OCI-LY7 (cell line): ENCODE measurements at regions not wholly inside any gene's neighbourhood (a gene's known extent, or its start where the extent isn't known, plus 50 kb on each side); places are given as distances from the start of the nearest gene placed in this dataset.

Source experiments
- BruUV-seq: library from RNA; stranded (reverse); fragments of 400-500 nt; replicated peaks from 2 replicates; lab custom pipeline; 2021; lab: Mats Ljungman, UMichigan
- CTCF ChIA-PET: fragments of 300-600 bp; sonication (Branson Sonifier 250); formaldehyde crosslinking; loops from one replicate; lab custom pipeline; 2022; ENCODE audit warnings: antibody characterized with exemption; ENCODE audit not compliant: unreplicated experiment; lab: Charles Lee
- POLR2A ChIA-PET: fragments of 300-600 bp; sonication (Branson Sonifier 250); formaldehyde crosslinking; loops from one replicate; lab custom pipeline; 2022; ENCODE audit warnings: antibody characterized with exemption; lab: Charles Lee
- DNase-seq: peaks from one replicate; pipeline ENCODE4 v3.0.0-alpha.2; 2015; ENCODE audit warnings: low spot score
- H2AFZ ChIP-seq: fragments of 200-600 bp; sonication (generic), shearing (Covaris generic); 2 replicates; pipeline ENCODE4 v1.6.1; 2014; ENCODE audit warnings: mild to moderate bottlenecking, antibody characterized with exemption, low read length, moderate library complexity
- H3K27ac ChIP-seq: fragments of 200-600 bp; sonication (generic); 2 replicates; pipeline ENCODE4 v1.5.1; 2014; ENCODE audit warnings: mixed run types, low read depth, mild to moderate bottlenecking, moderate library complexity, low read length, inconsistent platforms; ENCODE audit not compliant: poor library complexity, severe bottlenecking
- H3K36me3 ChIP-seq: fragments of 200-600 bp; sonication (generic); 2 replicates; pipeline ENCODE4 v1.6.1; 2014; ENCODE audit warnings: mild to moderate bottlenecking, antibody characterized with exemption, low read length, moderate library complexity, mixed read lengths; ENCODE audit not compliant: insufficient read depth
- H3K4me1 ChIP-seq: fragments of 200-600 bp; sonication (generic); 2 replicates; pipeline ENCODE4 v1.5.1; 2014; ENCODE audit warnings: mild to moderate bottlenecking, low read length; ENCODE audit not compliant: insufficient read depth, poor library complexity, severe bottlenecking
- H3K4me2 ChIP-seq: fragments of 200-600 bp; sonication (generic); 2 replicates; pipeline ENCODE4 v1.6.1; 2014; ENCODE audit warnings: mild to moderate bottlenecking, low read length
- H3K4me3 ChIP-seq: fragments of 200-600 bp; sonication (generic); 2 replicates; pipeline ENCODE4 v1.5.1; 2014; ENCODE audit warnings: mild to moderate bottlenecking, low read depth, low read length; ENCODE audit not compliant: poor library complexity, severe bottlenecking
- H3K79me2 ChIP-seq: fragments of 200-600 bp; sonication (generic); 2 replicates; pipeline ENCODE4 v1.6.1; 2016; ENCODE audit warnings: low read depth, mild to moderate bottlenecking, low read length, moderate library complexity, mixed read lengths; ENCODE audit not compliant: insufficient read depth
- H3K9me2 ChIP-seq: fragments of 200-600 bp; sonication (generic); 2 replicates; pipeline ENCODE4 v1.6.1; 2016; ENCODE audit warnings: mild to moderate bottlenecking, low read length, mixed read lengths; ENCODE audit not compliant: insufficient read depth
- H3K9me3 ChIP-seq: fragments of 200-600 bp; sonication (generic); 2 replicates; pipeline ENCODE4 v1.6.1; 2014; ENCODE audit warnings: mild to moderate bottlenecking, mixed run types, low read length, mixed read lengths
- H4K20me1 ChIP-seq: fragments of 200-600 bp; sonication (generic); 2 replicates; pipeline ENCODE4 v1.6.1; 2014; ENCODE audit warnings: mild to moderate bottlenecking, antibody characterized with exemption, low read length, moderate library complexity, mixed read lengths; ENCODE audit not compliant: insufficient read depth
- EZH2phosphoT487 ChIP-seq: fragments of 200-600 bp; sonication (generic); IDR thresholded peaks from 2 replicates; pipeline ENCODE4 v1.6.1; 2018; ENCODE audit warnings: low read depth, borderline replicate concordance, mild to moderate bottlenecking, mixed run types, antibody characterized with exemption, low read length, moderate library complexity, mixed read lengths
- intact Hi-C: fragments of 100-400 bp; cut with micrococcal nuclease; formaldehyde crosslinking; loops from one replicate; pipeline ENCODE4 v1.10.0; 2022; ENCODE audit not compliant: unreplicated experiment
- TF ChIP-seq, protein P1 (sequence below): fragments of 200-600 bp; sonication (generic); conservative IDR thresholded peaks from 2 replicates; pipeline ENCODE4 v1.5.1; 2014; ENCODE audit warnings: mild to moderate bottlenecking, antibody characterized with exemption, low read length, moderate library complexity, mixed read lengths

DNA sequence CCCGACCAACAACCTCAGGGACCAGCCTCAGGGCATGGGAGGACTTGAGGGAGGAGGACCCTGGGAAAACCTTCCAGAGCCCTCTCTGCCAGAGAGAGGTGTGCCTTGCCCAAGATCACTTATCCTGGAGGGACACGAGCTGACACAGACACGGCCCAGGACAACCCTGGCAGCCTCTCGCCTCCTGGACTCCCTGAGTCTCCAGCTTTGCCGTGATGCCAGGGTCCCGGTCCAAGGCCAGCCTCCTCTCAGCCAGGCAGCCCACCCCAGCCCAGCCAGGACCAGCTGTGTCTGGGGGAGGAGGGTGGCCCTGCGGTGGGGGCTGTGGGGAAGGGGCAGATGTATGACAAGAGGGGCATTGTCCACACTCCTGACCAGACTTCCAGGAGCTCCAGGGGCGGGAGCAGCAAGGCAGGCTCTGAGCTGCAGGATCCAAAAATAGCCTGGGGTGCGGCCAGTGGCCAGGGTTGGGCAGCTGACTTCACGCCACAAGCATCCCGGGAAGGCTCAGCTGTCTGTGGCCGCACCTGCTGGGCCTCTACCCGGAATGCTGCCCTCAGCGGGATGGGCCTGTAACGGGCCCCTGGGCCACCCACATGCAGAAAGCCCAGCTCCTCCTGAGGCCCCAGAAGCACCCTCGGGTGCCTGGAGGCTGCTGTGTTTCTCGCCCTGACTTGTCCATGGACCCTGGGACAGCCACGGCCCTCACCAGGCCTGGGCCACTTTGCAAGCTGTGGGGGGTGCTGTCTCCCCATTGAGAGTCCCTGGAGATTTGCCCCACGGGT, 65.5 kb upstream of the GPC1 start:
- POLR2A ChIA-PET: no interaction called here
- H2AFZ ChIP-seq: no peak overlapping the region
- TF ChIP-seq EZH2phosphoT487: no peak
- TF ChIP-seq, protein P1, sequence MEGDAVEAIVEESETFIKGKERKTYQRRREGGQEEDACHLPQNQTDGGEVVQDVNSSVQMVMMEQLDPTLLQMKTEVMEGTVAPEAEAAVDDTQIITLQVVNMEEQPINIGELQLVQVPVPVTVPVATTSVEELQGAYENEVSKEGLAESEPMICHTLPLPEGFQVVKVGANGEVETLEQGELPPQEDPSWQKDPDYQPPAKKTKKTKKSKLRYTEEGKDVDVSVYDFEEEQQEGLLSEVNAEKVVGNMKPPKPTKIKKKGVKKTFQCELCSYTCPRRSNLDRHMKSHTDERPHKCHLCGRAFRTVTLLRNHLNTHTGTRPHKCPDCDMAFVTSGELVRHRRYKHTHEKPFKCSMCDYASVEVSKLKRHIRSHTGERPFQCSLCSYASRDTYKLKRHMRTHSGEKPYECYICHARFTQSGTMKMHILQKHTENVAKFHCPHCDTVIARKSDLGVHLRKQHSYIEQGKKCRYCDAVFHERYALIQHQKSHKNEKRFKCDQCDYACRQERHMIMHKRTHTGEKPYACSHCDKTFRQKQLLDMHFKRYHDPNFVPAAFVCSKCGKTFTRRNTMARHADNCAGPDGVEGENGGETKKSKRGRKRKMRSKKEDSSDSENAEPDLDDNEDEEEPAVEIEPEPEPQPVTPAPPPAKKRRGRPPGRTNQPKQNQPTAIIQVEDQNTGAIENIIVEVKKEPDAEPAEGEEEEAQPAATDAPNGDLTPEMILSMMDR: no peak

GRCh38 chr2:240371129-240372000, 64.1 kb upstream of the GPC1 start:
- Histone ChIP-seq H3K4me1 (no peaks in the 10 kb centered on the region), H3K9me3 (no peaks in the 10 kb centered on the region), H3K36me3 (no peaks in the 10 kb centered on the region), H3K9me2 (no peaks in the 10 kb centered on the region), H2AFZ (no peak overlapping the region), H3K4me3 (no peak overlapping the region), H3K79me2 (no peaks in the 10 kb centered on the region), H3K27ac (no peak overlapping the region), H4K20me1 (no peaks in the 10 kb centered on the region), H3K4me2 (no peak overlapping the region)
- ChIA-PET POLR2A (no interaction called here), CTCF (no interaction called here)
- BruUV-seq: no TSS peak
- TF ChIP-seq, protein P1: no peak
- TF ChIP-seq EZH2phosphoT487: no peak
- intact Hi-C loops: no loop called here
- DNase-seq: no peak

More for the DNA sequence above, 65.5 kb upstream of the GPC1 start:
- no TSS peak for BruUV-seq
- no peaks in the 10 kb centered on the region for H3K36me3 ChIP-seq
- no peaks in the 10 kb centered on the region for H3K4me1 ChIP-seq
- intact Hi-C loops: no loop called here
- no peaks in the 10 kb centered on the region for H3K79me2 ChIP-seq
- H3K4me3 ChIP-seq: no peak overlapping the region
- H3K9me3 ChIP-seq: no peaks in the 10 kb centered on the region
- no peak overlapping the region for H3K27ac ChIP-seq
- no peak overlapping the region for H3K4me2 ChIP-seq
- no peaks in the 10 kb centered on the region for H4K20me1 ChIP-seq
- CTCF ChIA-PET: no interaction called here
- DNase-seq: no peak
- H3K9me2 ChIP-seq: no peaks in the 10 kb centered on the region

GRCh38 chr2:240372101-240372500, 63.4 kb upstream of the GPC1 start:
- BruUV-seq: no TSS peak
- H3K4me2 ChIP-seq: no peak overlapping the region

More at GRCh38 chr2:240372101-240372500, 63.4 kb upstream of the GPC1 start:
- no peaks in the 10 kb centered on the region for H3K9me3 ChIP-seq
- TF ChIP-seq EZH2phosphoT487: no peak
- TF ChIP-seq, protein P1: no peak
- no peaks in the 10 kb centered on the region for H3K79me2 ChIP-seq
- no peak overlapping the region for H3K4me3 ChIP-seq
- DNase-seq: no peak
- no peaks in the 10 kb centered on the region for H4K20me1 ChIP-seq
- no peaks in the 10 kb centered on the region for H3K36me3 ChIP-seq
- H2AFZ ChIP-seq: no peak overlapping the region
- no peaks in the 10 kb centered on the region for H3K4me1 ChIP-seq
- H3K9me2 ChIP-seq: no peaks in the 10 kb centered on the region
- ChIA-PET POLR2A (no interaction called here), CTCF (no interaction called here)
- H3K27ac ChIP-seq: no peak overlapping the region
- intact Hi-C loops: no loop called here
